GM12878 (cell line): ENCODE measurements at regions not wholly inside any gene's neighbourhood (a gene's known extent, or its start where the extent isn't known, plus 50 kb on each side); places are given as distances from the start of the nearest gene placed in this dataset.

Source experiments
- ATAC-seq: fragments of 200-7000 bp; cut with Tn5 transposase; 3 replicates; pipeline ENCODE4 v1.9.1; 2020; ENCODE audit warnings: mild to moderate bottlenecking, moderate library complexity
- BruUV-seq: library from RNA; stranded (reverse); fragments of 400-500 nt; replicated peaks from 2 replicates; lab custom pipeline; 2021; lab: Mats Ljungman, UMichigan
- CTCF ChIA-PET: fragments of 300-600 bp; sonication (Branson Sonifier 250); formaldehyde crosslinking; extraction: SDS; loops from one replicate; lab custom pipeline; 2021; ENCODE audit warnings: inconsistent platforms; lab: Yijun Ruan, JAX
- POLR2A ChIA-PET: fragments of 350-600 bp; formaldehyde crosslinking; extraction: SDS; loops from one replicate; lab custom pipeline; 2021; ENCODE audit warnings: inconsistent platforms; lab: Charles Lee
- RAD21 ChIA-PET: fragments of 300-600 bp; sonication (Branson Sonifier 250); formaldehyde crosslinking; loops from one replicate; lab custom pipeline; 2023; ENCODE audit warnings: antibody characterized with exemption; ENCODE audit not compliant: unreplicated experiment; lab: Charles Lee
- SMC1A ChIA-PET: fragments of 300-600 bp; sonication (Branson Sonifier 250); formaldehyde crosslinking; loops from one replicate; lab custom pipeline; 2023; ENCODE audit not compliant: unreplicated experiment, uncharacterized antibody; lab: Charles Lee
- DNase-seq: peaks from one replicate; pipeline ENCODE4 v3.0.0-alpha.2; 2011; ENCODE audit warnings: low read depth, low spot score
- FAIRE-seq: peaks from 3 replicates; lab custom pipeline; 2011; peaks lifted over from hg19 to GRCh38; lab: Jason Lieb, UNC
- H2AFZ ChIP-seq: 2 replicates; pipeline ENCODE4 v1.6.0; 2011; ENCODE audit warnings: low read depth, low read length, control low read depth; ENCODE audit not compliant: control insufficient read depth
- H3K27ac ChIP-seq: 2 replicates; pipeline ENCODE4 v1.5.1; 2011; ENCODE audit warnings: control low read depth; ENCODE audit not compliant: control insufficient read depth, insufficient read depth
- H3K27me3 ChIP-seq, 2 experiments: replicated peaks in 1 of 2; 2 replicates each; pipeline versions ENCODE4 v1.6.0 to v1.6.1; 2011; ENCODE audit warnings: low read length in 1 of 2; ENCODE audit not compliant: control insufficient read depth in 2 of 2, insufficient read depth in 2 of 2
- H3K36me3 ChIP-seq, 2 experiments: 2 replicates each; pipeline ENCODE4 v1.5.1; 2011; ENCODE audit warnings: low read length in 1 of 2; ENCODE audit not compliant: control insufficient read depth in 2 of 2, insufficient read depth in 2 of 2
- H3K4me1 ChIP-seq: 2 replicates; pipeline ENCODE4 v1.6.1; 2011; ENCODE audit warnings: mild to moderate bottlenecking, low read length, moderate library complexity, mixed read lengths; ENCODE audit not compliant: control insufficient read depth, insufficient read depth
- H3K4me2 ChIP-seq: 2 replicates; pipeline ENCODE4 v1.6.0; 2011; ENCODE audit warnings: control low read depth; ENCODE audit not compliant: control insufficient read depth, insufficient read depth
- H3K4me3 ChIP-seq: fragments of 200-600 bp; sonication (generic); 2 replicates; pipeline ENCODE4 v1.5.1; 2016
- H3K79me2 ChIP-seq: 2 replicates; pipeline ENCODE4 v1.6.0; 2011; ENCODE audit warnings: low read length; ENCODE audit not compliant: control insufficient read depth, insufficient read depth
- H3K9ac ChIP-seq: 2 replicates; pipeline ENCODE4 v1.8.0; 2011; ENCODE audit warnings: low read length, control low read depth, mixed read lengths; ENCODE audit not compliant: control insufficient read depth, insufficient read depth
- H3K9me3 ChIP-seq: replicated peaks from 3 replicates; pipeline ENCODE4 v1.5.1; 2011; ENCODE audit warnings: mild to moderate bottlenecking, low read length; ENCODE audit not compliant: control insufficient read depth, insufficient read depth
- H4K20me1 ChIP-seq: 2 replicates; pipeline ENCODE4 v1.6.0; 2011; ENCODE audit not compliant: control insufficient read depth, insufficient read depth
- BHLHE40 ChIP-seq, 2 experiments: fragments of 450-650 bp in 1 of 2; IDR thresholded peaks; 2 replicates each; pipeline ENCODE4 v1.6.1; 2011 to 2017; ENCODE audit warnings: low read depth in 2 of 2, borderline replicate concordance in 1 of 2, improper control_type of control experiment in 1 of 2, low read length in 1 of 2, mild to moderate bottlenecking in 1 of 2
- CBFB ChIP-seq: IDR thresholded peaks from 2 replicates; pipeline ENCODE4 v1.6.1; 2016; ENCODE audit warnings: antibody characterized with exemption, low read depth
- EZH2 ChIP-seq: IDR thresholded peaks from 2 replicates; pipeline ENCODE4 v1.6.1; 2012; ENCODE audit warnings: low read depth, mild to moderate bottlenecking, control low read depth, inconsistent platforms, low read length, borderline replicate concordance; ENCODE audit not compliant: control insufficient read depth
- KAT2A ChIP-seq: conservative IDR thresholded peaks from 2 replicates; pipeline ENCODE4 v1.6.1; 2011; ENCODE audit warnings: low read depth, low read length; ENCODE audit not compliant: control insufficient read depth
- MYC ChIP-seq: IDR thresholded peaks from 2 replicates; pipeline ENCODE4 v1.6.1; 2011; ENCODE audit warnings: mild to moderate bottlenecking, low read length, moderate library complexity, inconsistent platforms; ENCODE audit not compliant: insufficient read depth, insufficient replicate concordance, insufficient read length, severe bottlenecking
- NRF1 ChIP-seq: conservative IDR thresholded peaks from 2 replicates; pipeline ENCODE4 v1.6.1; 2011; ENCODE audit warnings: mild to moderate bottlenecking, low read depth, low read length, improper control_type of control experiment
- PAX5 ChIP-seq: IDR thresholded peaks from 2 replicates; pipeline ENCODE4 v1.6.1; 2011; ENCODE audit warnings: low read depth, low read length, borderline replicate concordance
- RUNX3 ChIP-seq: IDR thresholded peaks from 2 replicates; pipeline ENCODE4 v1.6.1; 2012; ENCODE audit warnings: low read length, inconsistent platforms
- SMAD5 ChIP-seq: IDR thresholded peaks from 2 replicates; pipeline ENCODE4 v1.6.1; 2016; ENCODE audit warnings: antibody characterized with exemption, low read depth
- TCF3 ChIP-seq: IDR thresholded peaks from 2 replicates; pipeline ENCODE4 v1.6.1; 2012; ENCODE audit warnings: low read depth, mild to moderate bottlenecking, low read length, borderline replicate concordance; ENCODE audit not compliant: insufficient read depth
- WRNIP1 ChIP-seq: IDR thresholded peaks from 2 replicates; pipeline ENCODE4 v1.6.1; 2011; ENCODE audit warnings: low read depth, low read length, improper control_type of control experiment, borderline replicate concordance
- ZBED1 ChIP-seq: IDR thresholded peaks from 2 replicates; pipeline ENCODE4 v1.6.1; 2016; ENCODE audit warnings: borderline replicate concordance
- WGBS: methylation state at CpG from one replicate; pipeline ENCODE4 v1.1.6; 2016; ENCODE audit warnings: low lambda C conversion rate; ENCODE audit not compliant: insufficient replicate concordance, insufficient coverage; ENCODE audit errors: missing lambda C conversion rate; 5-methylcytosine and 5-hydroxymethylcytosine counted together
- in situ Hi-C: fragments of 300-500 bp; cut with MboI; formaldehyde crosslinking; loops from 9 replicates; pipeline ENCODE4 v1.14.3; 2018; ENCODE audit warnings: mixed read lengths
- intact Hi-C: fragments of 100-400 bp; cut with micrococcal nuclease; formaldehyde crosslinking; loops from one replicate; pipeline ENCODE4 v1.14.2; 2022; ENCODE audit not compliant: unreplicated experiment
- TF ChIP-seq, protein P1 (sequence below): fragments of 450-650 bp; IDR thresholded peaks from 2 replicates; pipeline ENCODE4 v1.6.1; 2016; ENCODE audit warnings: mild to moderate bottlenecking, moderate library complexity, borderline replicate concordance
- TF ChIP-seq, protein P2 (sequence below): fragments of 450-650 bp; IDR thresholded peaks from 2 replicates; pipeline ENCODE4 v1.6.1; 2017; ENCODE audit warnings: borderline replicate concordance

DNA sequence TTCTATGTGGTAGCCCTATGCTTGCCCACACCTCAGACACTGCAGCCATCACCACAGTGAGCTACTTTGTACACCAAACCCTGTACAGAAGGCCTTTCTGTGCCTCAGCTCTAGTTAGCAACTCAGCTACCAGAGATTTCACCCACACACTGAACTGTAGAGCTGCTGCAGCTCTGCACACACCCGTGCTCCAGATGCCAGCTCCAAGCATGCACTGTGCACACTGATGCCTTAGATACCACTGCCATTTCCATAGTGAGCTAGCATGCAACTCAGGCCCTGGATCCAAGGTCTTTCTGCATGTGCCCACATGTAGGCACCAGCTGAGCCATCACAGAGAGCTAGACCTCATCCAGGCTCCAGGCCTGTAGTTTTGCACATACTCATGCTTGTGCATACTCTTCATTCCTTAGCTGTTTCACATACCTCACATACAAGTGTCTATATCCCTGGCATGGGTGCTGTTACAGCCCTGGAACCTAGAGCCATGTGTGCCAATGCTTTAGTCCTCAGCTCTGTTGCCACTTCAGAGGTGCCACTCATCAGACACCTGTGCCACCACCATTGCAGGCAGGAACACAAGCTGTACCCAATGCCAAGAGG, 423.5 kb upstream of the NDST3 start:
- Histone ChIP-seq H3K27me3 (no peaks in the 10 kb centered on the region), H3K4me3 (no peak overlapping the region), H3K79me2 (no peaks in the 10 kb centered on the region), H2AFZ (no peak overlapping the region), H3K4me1 (no peaks in the 10 kb centered on the region), H3K36me3 (no peaks in the 10 kb centered on the region), H4K20me1 (no peaks in the 10 kb centered on the region), H3K27ac (no peak overlapping the region), H3K9me3 (no peaks in the 10 kb centered on the region), H3K9ac (no peak overlapping the region), H3K4me2 (no peak overlapping the region)
- 0% methylated on average over 1 of the region's 1 CpG for WGBS
- POLR2A ChIA-PET, result no interaction called here
- ATAC-seq, result no peak
- SMC1A ChIA-PET, result no interaction called here
- DNase-seq, result no peak
- RAD21 ChIA-PET, result no interaction called here
- intact Hi-C loops, result no loop called here
- in situ Hi-C loops, result no loop called here
- no peak for TF ChIP-seq BHLHE40 (IDR thresholded peaks at IDR 0.05; ENCODE audit: borderline replicate concordance in 1 of 2, low read depth in 2 of 2, low read length in 1 of 2)
- no peak for TF ChIP-seq MYC
- TF ChIP-seq PAX5, result no peak
- TF ChIP-seq TCF3, result no peak
- no peak for TF ChIP-seq KAT2A
- TF ChIP-seq RUNX3, result no peak
- no peak for TF ChIP-seq EZH2
- TF ChIP-seq, protein P1, sequence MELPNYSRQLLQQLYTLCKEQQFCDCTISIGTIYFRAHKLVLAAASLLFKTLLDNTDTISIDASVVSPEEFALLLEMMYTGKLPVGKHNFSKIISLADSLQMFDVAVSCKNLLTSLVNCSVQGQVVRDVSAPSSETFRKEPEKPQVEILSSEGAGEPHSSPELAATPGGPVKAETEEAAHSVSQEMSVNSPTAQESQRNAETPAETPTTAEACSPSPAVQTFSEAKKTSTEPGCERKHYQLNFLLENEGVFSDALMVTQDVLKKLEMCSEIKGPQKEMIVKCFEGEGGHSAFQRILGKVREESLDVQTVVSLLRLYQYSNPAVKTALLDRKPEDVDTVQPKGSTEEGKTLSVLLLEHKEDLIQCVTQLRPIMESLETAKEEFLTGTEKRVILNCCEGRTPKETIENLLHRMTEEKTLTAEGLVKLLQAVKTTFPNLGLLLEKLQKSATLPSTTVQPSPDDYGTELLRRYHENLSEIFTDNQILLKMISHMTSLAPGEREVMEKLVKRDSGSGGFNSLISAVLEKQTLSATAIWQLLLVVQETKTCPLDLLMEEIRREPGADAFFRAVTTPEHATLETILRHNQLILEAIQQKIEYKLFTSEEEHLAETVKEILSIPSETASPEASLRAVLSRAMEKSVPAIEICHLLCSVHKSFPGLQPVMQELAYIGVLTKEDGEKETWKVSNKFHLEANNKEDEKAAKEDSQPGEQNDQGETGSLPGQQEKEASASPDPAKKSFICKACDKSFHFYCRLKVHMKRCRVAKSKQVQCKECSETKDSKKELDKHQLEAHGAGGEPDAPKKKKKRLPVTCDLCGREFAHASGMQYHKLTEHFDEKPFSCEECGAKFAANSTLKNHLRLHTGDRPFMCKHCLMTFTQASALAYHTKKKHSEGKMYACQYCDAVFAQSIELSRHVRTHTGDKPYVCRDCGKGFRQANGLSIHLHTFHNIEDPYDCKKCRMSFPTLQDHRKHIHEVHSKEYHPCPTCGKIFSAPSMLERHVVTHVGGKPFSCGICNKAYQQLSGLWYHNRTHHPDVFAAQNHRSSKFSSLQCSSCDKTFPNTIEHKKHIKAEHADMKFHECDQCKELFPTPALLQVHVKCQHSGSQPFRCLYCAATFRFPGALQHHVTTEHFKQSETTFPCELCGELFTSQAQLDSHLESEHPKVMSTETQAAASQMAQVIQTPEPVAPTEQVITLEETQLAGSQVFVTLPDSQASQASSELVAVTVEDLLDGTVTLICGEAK, result no peak
- TF ChIP-seq WRNIP1, result no peak
- no peak for TF ChIP-seq SMAD5
- TF ChIP-seq NRF1, result no peak
- TF ChIP-seq, protein P2, sequence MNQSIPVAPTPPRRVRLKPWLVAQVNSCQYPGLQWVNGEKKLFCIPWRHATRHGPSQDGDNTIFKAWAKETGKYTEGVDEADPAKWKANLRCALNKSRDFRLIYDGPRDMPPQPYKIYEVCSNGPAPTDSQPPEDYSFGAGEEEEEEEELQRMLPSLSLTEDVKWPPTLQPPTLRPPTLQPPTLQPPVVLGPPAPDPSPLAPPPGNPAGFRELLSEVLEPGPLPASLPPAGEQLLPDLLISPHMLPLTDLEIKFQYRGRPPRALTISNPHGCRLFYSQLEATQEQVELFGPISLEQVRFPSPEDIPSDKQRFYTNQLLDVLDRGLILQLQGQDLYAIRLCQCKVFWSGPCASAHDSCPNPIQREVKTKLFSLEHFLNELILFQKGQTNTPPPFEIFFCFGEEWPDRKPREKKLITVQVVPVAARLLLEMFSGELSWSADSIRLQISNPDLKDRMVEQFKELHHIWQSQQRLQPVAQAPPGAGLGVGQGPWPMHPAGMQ, result no peak
- TF ChIP-seq CBFB, result no peak
- no peak for TF ChIP-seq ZBED1
- CTCF ChIA-PET, result no interaction called here
- BruUV-seq, result no TSS peak
- FAIRE-seq, result no peak
